ENCODE measurements at regions not wholly inside any gene's neighbourhood (a gene's known extent, or its start where the extent isn't known, plus 50 kb on each side); places are given as distances from the start of the nearest gene placed in this dataset.
"Not testable (repeated sequence)": the region's sequence is repeated elsewhere in the genome, so short reads cannot be mapped to it uniquely, and the experiment has no call there.

- no peak for TF ChIP-seq CTCF (conservative IDR thresholded peaks at IDR 0.05; ENCODE audit: low read depth, low read length)
- H3K4me3 ChIP-seq (ENCODE audit: low read length): no peak overlapping the region
- peak; percentile 82 for DNase-seq (ENCODE audit: low read depth)
Measured at GRCh38 chr1:70504176-70504820, 93.2 kb downstream of the CTH start.

- no peak overlapping the region for H3K4me3 ChIP-seq (ENCODE audit: low read length)
- no peak for DNase-seq (ENCODE audit: low read depth)
- TF ChIP-seq CTCF (conservative IDR thresholded peaks at IDR 0.05; ENCODE audit: low read depth, low read length): no peak
Measured at GRCh38 chr1:70504821-70505193, 93.7 kb downstream of the CTH start.

- H3K4me3 ChIP-seq (ENCODE audit: low read length); DNase-seq (ENCODE audit: low read depth): not testable (repeated sequence)
Measured at GRCh38 chr1:70507991-70508390, 96.9 kb downstream of the CTH start.

- H3K4me3 ChIP-seq (ENCODE audit: low read length): no peak overlapping the region
- TF ChIP-seq CTCF (conservative IDR thresholded peaks at IDR 0.05; ENCODE audit: low read depth, low read length): peak; percentile 64
- DNase-seq (ENCODE audit: low read depth): peak; percentile 71
Measured at GRCh38 chr1:70509996-70510876, 99.2 kb downstream of the CTH start.

- no peak for DNase-seq (ENCODE audit: low read depth)
- no peak overlapping the region for H3K4me3 ChIP-seq (ENCODE audit: low read length)
- no peak for TF ChIP-seq CTCF (conservative IDR thresholded peaks at IDR 0.05; ENCODE audit: low read depth, low read length)
Measured at GRCh38 chr1:70517444-70517843, 106.4 kb downstream of the CTH start.

- no peak for DNase-seq (ENCODE audit: low read depth)
- TF ChIP-seq CTCF (conservative IDR thresholded peaks at IDR 0.05; ENCODE audit: low read depth, low read length): no peak
- no peak overlapping the region for H3K4me3 ChIP-seq (ENCODE audit: low read length)
Measured at GRCh38 chr1:70518106-70518505, 107.0 kb downstream of the CTH start.

GRCh38 chr1:70528590-70529333 is 117.7 kb downstream of the CTH start:
- H3K4me3 ChIP-seq (ENCODE audit: low read length): no peak overlapping the region
- peak; percentile 77 for TF ChIP-seq CTCF (conservative IDR thresholded peaks at IDR 0.05; ENCODE audit: low read depth, low read length)
- DNase-seq (ENCODE audit: low read depth): no peak
